Activated CD4-positive, alpha-beta T cell treated with anti-CD3 and anti-CD28 coated beads for 24 hours (primary cell): ENCODE measurements at regions not wholly inside any gene's neighbourhood (a gene's known extent, or its start where the extent isn't known, plus 50 kb on each side); places are given as distances from the start of the nearest gene placed in this dataset.

Experiments used
- DNase-seq, 2 donors: peaks; one replicate each; pipeline ENCODE4 v3.0.0-alpha.2; 2020; ENCODE audit warnings: low read depth in 2 of 2

DNA sequence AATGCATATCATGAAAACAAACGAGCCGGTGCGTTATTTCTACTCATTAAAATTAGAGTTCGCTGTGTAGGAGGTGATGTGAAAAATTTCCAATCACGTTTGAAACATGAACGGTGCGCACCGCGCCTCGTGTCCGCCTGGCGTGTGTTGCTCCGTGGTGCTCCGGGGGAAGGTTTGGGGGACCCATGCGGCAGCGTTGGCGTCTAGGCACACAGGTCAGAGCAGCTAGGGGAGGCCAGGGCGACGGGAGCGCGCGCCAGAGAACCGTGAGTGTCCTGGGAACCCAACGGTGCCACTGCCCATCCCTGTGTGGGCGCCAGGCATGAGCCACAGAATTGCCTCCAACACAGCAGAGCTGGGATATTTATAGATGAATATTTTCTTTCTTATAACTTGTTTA lies 70.6 kb upstream of the ADARB2 start:
- DNase-seq: no peak

GRCh38 chr10:1807196-1807595 lies 69.9 kb upstream of the ADARB2 start:
- no peak for DNase-seq

DNA sequence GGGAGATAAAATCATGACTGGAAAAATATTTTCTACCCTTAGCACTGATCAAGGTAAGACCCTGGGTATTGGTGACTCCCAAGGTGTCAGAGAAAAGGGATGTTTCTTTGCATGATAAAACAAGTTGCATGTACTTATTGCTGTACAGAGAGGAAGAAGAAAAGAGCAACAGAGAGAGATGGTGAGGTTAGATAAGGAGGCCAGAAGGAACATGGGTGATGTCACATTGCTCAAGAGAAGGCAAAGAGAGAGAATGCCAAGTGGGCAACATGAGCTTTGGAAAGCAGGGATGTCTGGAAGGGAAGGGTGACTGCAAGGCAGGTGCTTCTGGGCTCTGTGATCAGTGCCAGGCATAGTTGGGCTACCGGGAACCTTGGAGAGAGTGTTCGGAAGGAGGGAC lies 65.1 kb upstream of the ADARB2 start:
- no peak for DNase-seq

DNA sequence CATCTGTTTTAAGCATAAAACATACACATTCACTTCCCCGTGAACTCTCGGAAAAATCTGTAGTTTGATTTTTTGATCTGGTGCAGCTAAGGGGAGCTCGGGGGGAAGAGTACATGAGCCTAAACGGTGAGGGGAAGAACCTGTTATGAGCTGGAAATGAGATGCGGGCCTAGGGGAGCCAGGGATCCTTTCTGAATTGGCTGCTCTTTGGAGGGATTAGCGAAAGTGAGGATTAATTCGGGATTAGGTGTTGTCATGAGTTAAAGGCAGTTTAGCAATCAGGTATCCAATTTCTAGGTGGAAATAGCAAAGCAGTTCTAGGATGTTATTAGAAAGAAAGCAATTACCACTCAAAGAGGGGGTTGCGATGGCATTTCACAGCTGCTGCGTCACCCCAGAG lies 51.1 kb upstream of the ADARB2 start:
- no peak for DNase-seq
